Endothelial cell of umbilical vein (primary cell): ENCODE measurements at regions not wholly inside any gene's neighbourhood (a gene's known extent, or its start where the extent isn't known, plus 50 kb on each side); places are given as distances from the start of the nearest gene placed in this dataset.

ENCODE experiments used
- BruUV-seq: library from RNA; stranded (reverse); fragments of 400-500 nt; replicated peaks from 2 replicates; lab custom pipeline; 2021; lab: Mats Ljungman, UMichigan
- CTCF ChIA-PET: fragments of 300-600, 350-600 bp; sonication (Branson Sonifier 250); formaldehyde crosslinking; loops from one replicate; lab custom pipeline; 2021; ENCODE audit warnings: antibody characterized with exemption, inconsistent platforms; lab: Charles Lee
- POLR2A ChIA-PET: fragments of 300-600, 350-600 bp; sonication (Branson Sonifier 250); formaldehyde crosslinking; loops from one replicate; lab custom pipeline; 2021; ENCODE audit warnings: antibody characterized with exemption, inconsistent platforms; lab: Charles Lee
- DNase-seq: peaks from one replicate; pipeline ENCODE4 v3.0.0-alpha.2; 2011; ENCODE audit warnings: low read depth, low spot score
- FAIRE-seq: peaks from 2 replicates; lab custom pipeline; 2011; peaks lifted over from hg19 to GRCh38; lab: Jason Lieb, UNC
- H2AFZ ChIP-seq: 2 replicates; pipeline ENCODE4 v1.6.0; 2012; ENCODE audit warnings: low read depth, low read length, control low read depth, inconsistent platforms
- H3K27ac ChIP-seq: 2 replicates; pipeline ENCODE4 v1.5.1; 2011; ENCODE audit warnings: low read depth, mild to moderate bottlenecking, control low read depth, low read length, moderate library complexity; ENCODE audit not compliant: insufficient read depth
- H3K27me3 ChIP-seq, 2 experiments: 2 replicates each; pipeline versions ENCODE4 v1.6.0 to v1.6.1; 2011; ENCODE audit warnings: low read length in 2 of 2, mixed read lengths in 1 of 2; ENCODE audit not compliant: control insufficient read depth in 2 of 2, insufficient read depth in 2 of 2
- H3K36me3 ChIP-seq, 2 experiments: 2 replicates in 1 of 2; 3 replicates in 1 of 2; pipeline ENCODE4 v1.5.1; 2011; ENCODE audit warnings: low read length in 2 of 2, mild to moderate bottlenecking in 1 of 2, moderate library complexity in 1 of 2; ENCODE audit not compliant: control insufficient read depth in 2 of 2, insufficient read depth in 2 of 2; ENCODE audit errors: extremely low read depth in 1 of 2
- H3K4me1 ChIP-seq: 3 replicates; pipeline ENCODE4 v1.5.1; 2011; ENCODE audit warnings: mild to moderate bottlenecking, low read length; ENCODE audit not compliant: control insufficient read depth, insufficient read depth; ENCODE audit errors: extremely low read depth
- H3K4me2 ChIP-seq: 2 replicates; pipeline ENCODE4 v1.6.1; 2011; ENCODE audit warnings: low read length, control low read depth, mixed read lengths; ENCODE audit not compliant: insufficient read depth
- H3K4me3 ChIP-seq, 3 experiments: fragments of 200-600 bp in 1 of 3; sonication (generic), shearing (Covaris generic) in 1 of 3; replicated peaks in 1 of 3; 2 replicates each; pipeline ENCODE4 v1.5.1; 2011 to 2016; ENCODE audit warnings: control low read depth in 3 of 3, low read length in 3 of 3, mild to moderate bottlenecking in 2 of 3, inconsistent platforms in 1 of 3, low read depth in 1 of 3, moderate library complexity in 1 of 3; ENCODE audit not compliant: insufficient read depth in 1 of 3
- H3K79me2 ChIP-seq: 2 replicates; pipeline ENCODE4 v1.6.0; 2012; ENCODE audit warnings: low read length, inconsistent platforms; ENCODE audit not compliant: control insufficient read depth, insufficient read depth
- H3K9ac ChIP-seq: replicated peaks from 2 replicates; pipeline ENCODE3; 2011; ENCODE audit warnings: low read length, control low read depth; ENCODE audit not compliant: insufficient read depth; ENCODE audit errors: extremely low read depth
- H3K9me1 ChIP-seq: replicated peaks from 3 replicates; pipeline ENCODE4 v1.6.0; 2011; ENCODE audit warnings: mild to moderate bottlenecking, low read length; ENCODE audit not compliant: control insufficient read depth, insufficient read depth; ENCODE audit errors: extremely low read depth
- H3K9me3 ChIP-seq: replicated peaks from 2 replicates; pipeline ENCODE4 v1.5.1; 2012; ENCODE audit warnings: low read length, inconsistent platforms; ENCODE audit not compliant: control insufficient read depth, insufficient read depth
- H4K20me1 ChIP-seq: replicated peaks from 2 replicates; pipeline ENCODE3; 2011; ENCODE audit warnings: mild to moderate bottlenecking, low read length; ENCODE audit not compliant: control insufficient read depth, insufficient read depth; ENCODE audit errors: extremely low read depth
- FOS ChIP-seq: IDR thresholded peaks from 2 replicates; pipeline ENCODE4 v1.6.1; 2011; ENCODE audit warnings: mild to moderate bottlenecking, low read length, moderate library complexity, borderline replicate concordance; ENCODE audit not compliant: insufficient read depth
- GATA2 ChIP-seq: IDR thresholded peaks from 2 replicates; pipeline ENCODE4 v1.7.0; 2011; ENCODE audit warnings: low read depth, mild to moderate bottlenecking, moderate library complexity, mixed read lengths, low read length; ENCODE audit not compliant: insufficient read length, insufficient read depth
- JUN ChIP-seq: IDR thresholded peaks from 2 replicates; pipeline ENCODE4 v1.6.1; 2011; ENCODE audit warnings: borderline replicate concordance, low read depth; ENCODE audit not compliant: insufficient read length, insufficient read depth
- MAX ChIP-seq: IDR thresholded peaks from 2 replicates; pipeline ENCODE4 v1.6.1; 2011; ENCODE audit not compliant: insufficient read depth, insufficient read length
- MYC ChIP-seq: IDR thresholded peaks from one replicate; pipeline ENCODE4 v1.6.1; 2011; ENCODE audit warnings: mild to moderate bottlenecking, low read depth, low read length
- POLR2A ChIP-seq: IDR thresholded peaks from 2 replicates; pipeline ENCODE4 v1.6.1; 2012; ENCODE audit warnings: low read depth, mild to moderate bottlenecking, control low read depth, low read length
- dilution Hi-C: fragments of 300-500 bp; cut with MboI; formaldehyde crosslinking; loops from one replicate; pipeline ENCODE4 v1.15.0; 2019; ENCODE audit warnings: low sequenced_read_pairs; ENCODE audit not compliant: extremely low pct_ligation_motif_present
- intact Hi-C: fragments of 100-400 bp; cut with micrococcal nuclease; formaldehyde crosslinking; loops from one replicate; pipeline ENCODE4 v1.10.0; 2022

GRCh38 chr6:159460476-159460875, 232.6 kb downstream of the SOD2 start:
- ChIA-PET POLR2A (no interaction called here), CTCF (no interaction called here)
- Histone ChIP-seq H3K9ac (no peak overlapping the region), H3K27me3 (no peaks in the 10 kb centered on the region), H3K4me2 (no peak overlapping the region), H4K20me1 (no peaks in the 10 kb centered on the region), H3K27ac (no peak overlapping the region), H3K79me2 (no peaks in the 10 kb centered on the region), H3K9me1 (no peaks in the 10 kb centered on the region), H3K36me3 (no peaks in the 10 kb centered on the region), H2AFZ (no peak overlapping the region), H3K9me3 (peaks cover 2% of the 10 kb centered on the region), H3K4me3 (no peak overlapping the region), H3K4me1 (no peaks in the 10 kb centered on the region)
- DNase-seq (no peak), FAIRE-seq (no peak)
- intact Hi-C loops: no loop called here
- dilution Hi-C loops: no loop called here
- no peak for TF ChIP-seq JUN
- no peak for TF ChIP-seq POLR2A
- TF ChIP-seq MAX: no peak
- no peak for TF ChIP-seq MYC
- TF ChIP-seq GATA2: no peak
- no peak for TF ChIP-seq FOS
- no TSS peak for BruUV-seq

- FAIRE-seq: no peak
Measured at GRCh38 chr6:159456349-159456748, 236.7 kb downstream of the SOD2 start.

More at GRCh38 chr6:159456349-159456748, 236.7 kb downstream of the SOD2 start:
- intact Hi-C loops (no loop called here), dilution Hi-C loops (no loop called here)
- no peak for DNase-seq
- no peaks in the 10 kb centered on the region for H3K4me1 ChIP-seq
- H4K20me1 ChIP-seq: no peaks in the 10 kb centered on the region
- peaks cover 7% of the 10 kb centered on the region for H3K9me3 ChIP-seq
- BruUV-seq: no TSS peak
- TF ChIP-seq MYC: no peak
- no peaks in the 10 kb centered on the region for H3K27me3 ChIP-seq
- H3K9ac ChIP-seq: no peak overlapping the region
- H3K4me2 ChIP-seq: no peak overlapping the region
- no peak overlapping the region for H3K4me3 ChIP-seq
- no peaks in the 10 kb centered on the region for H3K36me3 ChIP-seq
- H3K9me1 ChIP-seq: no peaks in the 10 kb centered on the region
- CTCF ChIA-PET: no interaction called here
- H3K27ac ChIP-seq: no peak overlapping the region
- no peak overlapping the region for H2AFZ ChIP-seq
- H3K79me2 ChIP-seq: no peaks in the 10 kb centered on the region
- POLR2A ChIA-PET: no interaction called here
